ENCODE measurements at regions not wholly inside any gene's neighbourhood (a gene's known extent, or its start where the extent isn't known, plus 50 kb on each side); places are given as distances from the start of the nearest gene placed in this dataset.

DNA sequence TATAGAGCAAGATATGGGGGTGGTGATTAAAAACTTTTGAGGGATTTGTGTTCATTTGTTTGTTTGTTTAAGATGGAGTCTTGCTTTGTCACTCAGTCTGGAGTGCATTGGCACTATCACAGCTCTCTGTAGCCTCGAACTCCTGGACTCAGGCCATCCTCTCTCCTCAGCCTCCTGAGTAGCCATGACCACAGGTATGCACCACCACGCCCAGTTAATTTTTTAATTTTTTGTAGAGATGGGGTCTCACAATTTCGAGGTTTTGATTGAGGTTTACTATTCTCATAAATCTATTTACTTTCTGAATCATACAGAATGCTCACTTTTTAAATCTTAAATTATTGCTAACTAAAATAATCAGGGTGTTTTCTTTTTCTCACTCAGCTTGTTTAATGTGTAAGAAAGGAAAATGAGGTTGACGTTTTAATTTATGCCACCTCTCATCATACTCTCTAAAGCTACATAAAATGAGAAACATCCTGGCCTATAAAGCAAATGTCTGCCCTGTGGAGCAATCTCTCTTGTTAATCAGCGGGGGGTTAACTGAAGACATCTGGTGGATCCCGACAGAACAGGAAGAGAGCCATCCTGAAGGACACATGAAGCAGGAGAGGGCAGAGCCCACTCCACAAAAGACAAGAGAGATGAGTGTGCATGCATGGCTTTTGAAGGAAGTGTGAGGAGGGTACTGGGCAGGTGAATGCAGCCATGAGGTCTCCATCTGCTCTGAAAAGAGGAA, 589.1 kb upstream of the SLC8A1 start:
- Mint-ChIP-seq H3K9me3 (peaks cover 4 to 13% (median 5%) of the 10 kb centered on the region in 8 donors), H3K36me3 (no peaks in the 10 kb centered on the region), H3K27ac (no peak overlapping the region), H3K4me1 (no peaks in the 10 kb centered on the region), H3K27me3 (no peaks in the 10 kb centered on the region), H3K4me3 (no peak overlapping the region)
- intact Hi-C loops (cut with micrococcal nuclease), result no loop called here
- POLR2A ChIA-PET (ENCODE audit: partially characterized antibody), result no interaction called here
- DNase-seq, result no peak
- Histone ChIP-seq H3K9me3 (ENCODE audit: control insufficient read depth in 1 of 2, low read length in 2 of 2) (no peaks in the 10 kb centered on the region), H3K4me3 (ENCODE audit: low read length in 2 of 2) (no peak overlapping the region), H3K36me3 (ENCODE audit: insufficient read depth, low read length) (no peaks in the 10 kb centered on the region), H3K27ac (ENCODE audit: low read depth, low read length) (no peak overlapping the region), H3K27me3 (ENCODE audit: insufficient read depth, low read length) (no peaks in the 10 kb centered on the region), H3K4me1 (ENCODE audit: insufficient read depth, low read length) (no peaks in the 10 kb centered on the region)
- CTCF ChIA-PET (ENCODE audit: partially characterized antibody), result no interaction called here

DNA sequence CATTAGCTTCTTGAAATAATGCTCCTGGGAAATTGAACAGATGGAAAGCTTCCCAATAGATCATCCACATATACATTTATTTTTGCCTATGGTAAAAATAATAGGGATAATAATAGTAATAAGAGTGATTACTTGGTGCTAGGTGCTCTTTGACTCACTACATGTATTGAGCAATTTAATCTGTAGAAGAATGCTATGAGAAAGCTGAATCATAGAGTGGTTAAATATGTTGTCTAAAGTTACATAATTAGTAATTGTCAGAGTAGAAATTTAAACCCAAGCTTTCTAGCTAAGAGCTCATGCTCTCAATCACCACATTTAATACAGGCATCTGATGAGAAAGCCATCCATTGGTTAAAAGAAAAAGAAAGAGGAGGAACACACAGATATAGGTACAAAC, 590.5 kb upstream of the SLC8A1 start:
- H3K4me1 ChIP-seq (ENCODE audit: insufficient read depth, low read length), result no peaks in the 10 kb centered on the region
- no peak overlapping the region for H3K27ac ChIP-seq (ENCODE audit: low read depth, low read length)
- POLR2A ChIA-PET (ENCODE audit: partially characterized antibody), result no interaction called here
- no peaks in the 10 kb centered on the region for H3K27me3 ChIP-seq (ENCODE audit: insufficient read depth, low read length)
- Mint-ChIP-seq H3K27me3 (no peaks in the 10 kb centered on the region), H3K9me3 (peaks cover 4 to 13% (median 6%) of the 10 kb centered on the region in 8 donors), H3K4me3 (no peak overlapping the region), H3K4me1 (no peaks in the 10 kb centered on the region), H3K36me3 (no peaks in the 10 kb centered on the region), H3K27ac (no peak overlapping the region)
- no peak for DNase-seq
- CTCF ChIA-PET (ENCODE audit: partially characterized antibody), result no interaction called here
- no peaks in the 10 kb centered on the region for H3K9me3 ChIP-seq (ENCODE audit: control insufficient read depth in 1 of 2, low read length in 2 of 2)
- intact Hi-C loops (cut with micrococcal nuclease), result no loop called here
- no peak overlapping the region for H3K4me3 ChIP-seq (ENCODE audit: low read length in 2 of 2)
- H3K36me3 ChIP-seq (ENCODE audit: insufficient read depth, low read length), result no peaks in the 10 kb centered on the region

DNA sequence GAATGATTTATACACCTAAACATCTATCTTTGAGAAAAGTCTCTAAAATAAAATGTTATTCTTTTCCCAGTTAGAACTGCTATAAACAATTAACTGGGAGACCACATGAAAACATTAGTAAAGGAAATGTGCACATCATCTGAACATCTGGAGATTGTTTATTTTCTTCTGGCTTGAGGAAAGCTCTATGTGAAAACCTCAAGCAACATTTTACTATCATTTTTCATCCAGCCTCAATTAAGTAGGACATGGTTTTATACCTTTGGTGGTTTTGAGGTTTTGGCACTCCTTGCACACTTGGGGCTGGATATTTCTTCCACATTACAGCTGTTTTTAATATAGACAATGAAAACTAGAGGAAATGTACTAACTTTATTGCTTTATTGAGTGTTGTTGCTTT, 609.5 kb upstream of the SLC8A1 start:
- Mint-ChIP-seq H3K4me3 (no peak overlapping the region), H3K27me3 (no peaks in the 10 kb centered on the region), H3K9me3 (peaks cover 0 to 12% (median 5%) of the 10 kb centered on the region in 8 donors), H3K36me3 (no peaks in the 10 kb centered on the region), H3K27ac (no peak overlapping the region), H3K4me1 (no peaks in the 10 kb centered on the region)
- CTCF ChIA-PET (ENCODE audit: partially characterized antibody), result no interaction called here
- POLR2A ChIA-PET (ENCODE audit: partially characterized antibody), result no interaction called here
- DNase-seq, result no peak
- Histone ChIP-seq H3K9me3 (ENCODE audit: control insufficient read depth in 1 of 2, low read length in 2 of 2) (no peaks in the 10 kb centered on the region), H3K27ac (ENCODE audit: low read depth, low read length) (no peak overlapping the region), H3K27me3 (ENCODE audit: insufficient read depth, low read length) (no peaks in the 10 kb centered on the region), H3K4me3 (ENCODE audit: low read length in 2 of 2) (no peak overlapping the region), H3K4me1 (ENCODE audit: insufficient read depth, low read length) (no peaks in the 10 kb centered on the region), H3K36me3 (ENCODE audit: insufficient read depth, low read length) (no peaks in the 10 kb centered on the region)
- intact Hi-C loops (cut with micrococcal nuclease), result no loop called here

DNA sequence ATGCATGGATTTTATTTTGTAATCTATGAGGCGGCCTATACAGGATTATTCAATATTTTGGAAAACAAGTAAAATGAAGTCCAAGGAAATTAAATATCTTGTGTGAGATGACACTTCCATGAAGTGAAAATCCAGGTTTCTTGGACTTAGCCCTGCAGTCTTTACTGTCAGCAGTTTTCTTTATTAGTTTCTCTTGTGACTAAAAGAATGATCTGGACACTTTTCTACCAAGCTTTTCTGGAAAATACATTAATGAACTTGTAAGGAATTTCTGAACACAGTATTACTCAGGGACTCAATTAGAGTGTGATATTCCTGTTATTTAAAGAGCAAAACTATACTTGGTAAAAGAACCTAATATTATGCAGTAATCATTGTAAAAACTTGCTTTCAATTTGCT, 610.4 kb upstream of the SLC8A1 start:
- H3K9me3 ChIP-seq (ENCODE audit: control insufficient read depth in 1 of 2, low read length in 2 of 2), result no peaks in the 10 kb centered on the region
- H3K27ac Mint-ChIP-seq, result no peak overlapping the region

DNA sequence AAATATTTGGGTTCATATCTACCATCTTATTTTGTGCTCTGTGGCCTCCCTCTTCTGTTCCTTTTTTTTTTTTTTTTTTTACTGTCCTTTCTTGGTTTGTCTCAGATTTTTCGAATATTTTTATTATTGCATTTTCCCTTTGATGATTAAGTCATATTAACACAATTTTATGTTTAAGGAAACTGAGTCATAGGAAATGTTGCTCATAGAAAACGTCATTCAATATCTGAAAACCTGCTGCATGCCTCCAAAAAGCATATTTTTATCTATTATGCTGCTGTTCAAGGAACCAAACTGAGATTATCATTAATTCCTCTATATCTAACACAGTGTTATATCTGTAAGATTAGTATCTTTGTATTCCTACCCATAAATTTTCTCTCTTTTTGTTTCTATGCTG, 614.3 kb upstream of the SLC8A1 start:
- ChIA-PET CTCF (ENCODE audit: partially characterized antibody) (no interaction called here), POLR2A (ENCODE audit: partially characterized antibody) (no interaction called here)
- Mint-ChIP-seq H3K4me1 (no peaks in the 10 kb centered on the region), H3K4me3 (no peak overlapping the region), H3K27me3 (no peaks in the 10 kb centered on the region), H3K9me3 (peaks cover 0 to 5% (median 2%) of the 10 kb centered on the region in 8 donors), H3K27ac (no peak overlapping the region), H3K36me3 (no peaks in the 10 kb centered on the region)
- Histone ChIP-seq H3K4me1 (ENCODE audit: insufficient read depth, low read length) (no peaks in the 10 kb centered on the region), H3K27me3 (ENCODE audit: insufficient read depth, low read length) (no peaks in the 10 kb centered on the region), H3K36me3 (ENCODE audit: insufficient read depth, low read length) (no peaks in the 10 kb centered on the region), H3K4me3 (ENCODE audit: low read length in 2 of 2) (no peak overlapping the region), H3K9me3 (ENCODE audit: control insufficient read depth in 1 of 2, low read length in 2 of 2) (no peaks in the 10 kb centered on the region), H3K27ac (ENCODE audit: low read depth, low read length) (no peak overlapping the region)
- DNase-seq, result no peak
- intact Hi-C loops (cut with micrococcal nuclease), result no loop called here

More for the DNA sequence above, 610.4 kb upstream of the SLC8A1 start:
- Histone ChIP-seq H3K27ac (ENCODE audit: low read depth, low read length) (no peak overlapping the region), H3K36me3 (ENCODE audit: insufficient read depth, low read length) (no peaks in the 10 kb centered on the region), H3K4me1 (ENCODE audit: insufficient read depth, low read length) (no peaks in the 10 kb centered on the region), H3K4me3 (ENCODE audit: low read length in 2 of 2) (no peak overlapping the region), H3K27me3 (ENCODE audit: insufficient read depth, low read length) (no peaks in the 10 kb centered on the region)
- CTCF ChIA-PET (ENCODE audit: partially characterized antibody), result no interaction called here
- intact Hi-C loops (cut with micrococcal nuclease), result no loop called here
- Mint-ChIP-seq H3K27me3 (no peaks in the 10 kb centered on the region), H3K9me3 (peaks cover 0 to 8% (median 2%) of the 10 kb centered on the region in 8 donors), H3K4me1 (no peaks in the 10 kb centered on the region), H3K4me3 (no peak overlapping the region), H3K36me3 (no peaks in the 10 kb centered on the region)
- POLR2A ChIA-PET (ENCODE audit: partially characterized antibody), result no interaction called here
- DNase-seq, result no peak

DNA sequence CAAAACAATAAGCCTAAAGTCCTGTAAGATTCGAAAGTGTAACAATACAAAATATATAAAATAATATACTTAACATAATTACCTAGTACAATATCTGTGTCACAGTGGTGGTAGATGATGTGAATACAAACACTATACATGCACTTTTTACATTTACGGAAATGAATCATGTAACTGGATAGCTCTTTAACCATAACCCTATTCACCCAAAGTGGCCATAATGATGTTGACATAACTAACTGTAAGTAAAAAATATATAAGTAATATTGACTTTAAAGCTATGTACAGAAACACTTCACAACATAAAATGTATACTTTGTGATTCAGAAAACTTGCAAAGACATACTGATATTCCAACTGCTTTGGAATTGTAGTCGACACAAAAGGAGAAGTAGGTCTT, 616.9 kb upstream of the SLC8A1 start:
- Mint-ChIP-seq H3K27ac (no peak overlapping the region), H3K36me3 (no peaks in the 10 kb centered on the region), H3K27me3 (no peaks in the 10 kb centered on the region), H3K4me1 (no peaks in the 10 kb centered on the region), H3K9me3 (peaks cover 0 to 6% (median 3%) of the 10 kb centered on the region in 8 donors), H3K4me3 (no peak overlapping the region)
- POLR2A ChIA-PET (ENCODE audit: partially characterized antibody), result no interaction called here
- H3K4me1 ChIP-seq (ENCODE audit: insufficient read depth, low read length), result no peaks in the 10 kb centered on the region
- intact Hi-C loops (cut with micrococcal nuclease), result no loop called here
- CTCF ChIA-PET (ENCODE audit: partially characterized antibody), result no interaction called here
- H3K4me3 ChIP-seq (ENCODE audit: low read length in 2 of 2), result no peak overlapping the region
- no peak for DNase-seq
- H3K27ac ChIP-seq (ENCODE audit: low read depth, low read length), result no peak overlapping the region
- H3K36me3 ChIP-seq (ENCODE audit: insufficient read depth, low read length), result no peaks in the 10 kb centered on the region
- no peaks in the 10 kb centered on the region for H3K27me3 ChIP-seq (ENCODE audit: insufficient read depth, low read length)
- H3K9me3 ChIP-seq (ENCODE audit: control insufficient read depth in 1 of 2, low read length in 2 of 2), result no peaks in the 10 kb centered on the region

DNA sequence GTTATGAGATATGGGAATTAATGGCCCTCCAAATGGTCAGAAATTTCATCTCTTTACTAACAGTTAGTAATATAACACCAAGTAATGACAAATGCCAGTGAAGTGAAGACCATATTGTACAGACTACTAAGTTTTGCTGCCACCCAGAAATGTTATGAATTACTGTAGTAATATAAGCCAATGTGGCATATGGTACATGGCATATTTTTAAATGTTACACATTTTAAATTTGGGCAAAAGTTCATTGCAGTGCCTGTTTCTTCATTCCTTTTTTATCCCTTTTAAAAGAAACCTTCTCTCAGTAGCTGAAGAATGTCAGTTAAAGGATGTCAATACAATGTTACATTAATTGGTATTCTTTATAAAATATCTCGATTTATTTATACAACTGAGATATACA, 626.5 kb upstream of the SLC8A1 start:
- no peak overlapping the region for H3K4me3 ChIP-seq (ENCODE audit: low read length in 2 of 2)
- CTCF ChIA-PET (ENCODE audit: partially characterized antibody), result no interaction called here
- H3K27ac ChIP-seq (ENCODE audit: low read depth, low read length), result no peak overlapping the region
- no peaks in the 10 kb centered on the region for H3K36me3 ChIP-seq (ENCODE audit: insufficient read depth, low read length)
- no peaks in the 10 kb centered on the region for H3K27me3 Mint-ChIP-seq
- no peaks in the 10 kb centered on the region for H3K36me3 Mint-ChIP-seq
- POLR2A ChIA-PET (ENCODE audit: partially characterized antibody), result no interaction called here
- H3K4me1 Mint-ChIP-seq, result no peaks in the 10 kb centered on the region
- H3K27me3 ChIP-seq (ENCODE audit: insufficient read depth, low read length), result no peaks in the 10 kb centered on the region
- no peaks in the 10 kb centered on the region for H3K4me1 ChIP-seq (ENCODE audit: insufficient read depth, low read length)
- H3K9me3 Mint-ChIP-seq, result peaks cover 0 to 15% (median 4%) of the 10 kb centered on the region in 8 donors
- intact Hi-C loops (cut with micrococcal nuclease), result no loop called here
- H3K4me3 Mint-ChIP-seq, result no peak overlapping the region
- DNase-seq, result no peak
- no peak overlapping the region for H3K27ac Mint-ChIP-seq
- no peaks in the 10 kb centered on the region for H3K9me3 ChIP-seq (ENCODE audit: control insufficient read depth in 1 of 2, low read length in 2 of 2)

DNA sequence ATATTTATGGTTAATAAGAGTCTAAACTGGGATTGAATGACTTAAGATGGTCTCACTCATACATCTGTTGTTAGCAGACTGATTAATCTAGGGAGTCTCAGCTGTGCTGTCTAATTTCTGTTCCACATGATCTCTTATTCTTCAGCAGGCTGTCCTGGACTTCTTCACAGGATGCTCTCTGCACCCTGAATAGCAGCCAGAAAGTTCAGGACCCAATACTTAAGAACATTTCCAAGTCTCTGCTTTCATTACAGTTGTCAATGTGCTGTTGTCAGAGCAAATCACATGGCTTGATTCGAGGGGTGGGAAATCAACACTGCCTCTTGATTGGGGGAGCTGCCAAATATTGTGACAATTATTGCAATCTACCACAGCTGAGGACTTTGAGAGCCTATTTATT, 627.1 kb upstream of the SLC8A1 start:
- H3K27ac ChIP-seq (ENCODE audit: low read depth, low read length), result no peak overlapping the region
- H3K9me3 Mint-ChIP-seq, result peaks cover 0 to 16% (median 4%) of the 10 kb centered on the region in 8 donors
- no peaks in the 10 kb centered on the region for H3K36me3 Mint-ChIP-seq
- H3K4me3 ChIP-seq (ENCODE audit: low read length in 2 of 2), result no peak overlapping the region
- H3K4me3 Mint-ChIP-seq, result no peak overlapping the region
- H3K36me3 ChIP-seq (ENCODE audit: insufficient read depth, low read length), result no peaks in the 10 kb centered on the region
- no peaks in the 10 kb centered on the region for H3K9me3 ChIP-seq (ENCODE audit: control insufficient read depth in 1 of 2, low read length in 2 of 2)
- POLR2A ChIA-PET (ENCODE audit: partially characterized antibody), result no interaction called here
- H3K4me1 ChIP-seq (ENCODE audit: insufficient read depth, low read length), result no peaks in the 10 kb centered on the region
- CTCF ChIA-PET (ENCODE audit: partially characterized antibody), result no interaction called here
- no peaks in the 10 kb centered on the region for H3K27me3 ChIP-seq (ENCODE audit: insufficient read depth, low read length)
- no peaks in the 10 kb centered on the region for H3K27me3 Mint-ChIP-seq
- H3K27ac Mint-ChIP-seq, result no peak overlapping the region
- intact Hi-C loops (cut with micrococcal nuclease), result no loop called here
- DNase-seq, result no peak
- no peaks in the 10 kb centered on the region for H3K4me1 Mint-ChIP-seq

Measured in CD4-positive, alpha-beta memory T cell (primary cell).